ENCODE measurements at regions not wholly inside any gene's neighbourhood (a gene's known extent, or its start where the extent isn't known, plus 50 kb on each side); places are given as distances from the start of the nearest gene placed in this dataset.
"Not testable (repeated sequence)": the region's sequence is repeated elsewhere in the genome, so short reads cannot be mapped to it uniquely, and the experiment has no call there.

- TF ChIP-seq CTCF (IDR thresholded peaks at IDR 0.05; ENCODE audit: insufficient read depth, low read depth, low read length); EZH2 (IDR thresholded peaks at IDR 0.05; ENCODE audit: insufficient read depth, low read length): not testable (repeated sequence)
These were observed 68.7 kb upstream of the SPN start for GRCh38 chr16:29594269-29594925.

Measured in astrocyte (in vitro differentiated cells and primary cell).